HG02759 (cell line): ENCODE measurements at regions not wholly inside any gene's neighbourhood (a gene's known extent, or its start where the extent isn't known, plus 50 kb on each side); places are given as distances from the start of the nearest gene placed in this dataset.

Experiments
- ATAC-seq: cut with Tn5 transposase; IDR thresholded peaks from one replicate; pipeline ENCODE4 v1.9.1; 2021; ENCODE audit warnings: mild to moderate bottlenecking, moderate library complexity; ENCODE audit not compliant: unreplicated experiment

- ATAC-seq = no peak
Observed at GRCh38 chr15:95511671-95512070, 818.8 kb upstream of the NR2F2 start.

- no peak for ATAC-seq
Observed at GRCh38 chr15:95512906-95513305, 817.6 kb upstream of the NR2F2 start.

GRCh38 chr15:95519887-95520286, 810.6 kb upstream of the NR2F2 start:
- no peak for ATAC-seq

- ATAC-seq = no peak
Observed at GRCh38 chr15:95520511-95520910, 810.0 kb upstream of the NR2F2 start.

- no peak for ATAC-seq
Observed at GRCh38 chr15:95520922-95521321, 809.6 kb upstream of the NR2F2 start.

GRCh38 chr15:95522533-95522932, 808.0 kb upstream of the NR2F2 start:
- no peak for ATAC-seq

- no peak for ATAC-seq
Observed at GRCh38 chr15:95528920-95529319, 801.6 kb upstream of the NR2F2 start.

- no peak for ATAC-seq
Observed at GRCh38 chr15:95536638-95537037, 793.9 kb upstream of the NR2F2 start.

- no peak for ATAC-seq
Observed at GRCh38 chr15:95538693-95539092, 791.8 kb upstream of the NR2F2 start.

- ATAC-seq = no peak
Observed at GRCh38 chr15:95541301-95541700, 789.2 kb upstream of the NR2F2 start.

- ATAC-seq = no peak
Observed at GRCh38 chr15:95549168-95549738, 781.2 kb upstream of the NR2F2 start.

GRCh38 chr15:95550702-95551101, 779.8 kb upstream of the NR2F2 start:
- no peak for ATAC-seq

GRCh38 chr15:95556225-95556624, 774.3 kb upstream of the NR2F2 start:
- no peak for ATAC-seq

GRCh38 chr15:95556866-95557225, 773.7 kb upstream of the NR2F2 start:
- no peak for ATAC-seq

GRCh38 chr15:95557226-95558046, 773.1 kb upstream of the NR2F2 start:
- ATAC-seq = no peak

- ATAC-seq = no peak
Observed at GRCh38 chr15:95558131-95558530, 772.4 kb upstream of the NR2F2 start.

- no peak for ATAC-seq
Observed at GRCh38 chr15:95558916-95559315, 771.6 kb upstream of the NR2F2 start.

- no peak for ATAC-seq
Observed at GRCh38 chr15:95559875-95560394, 770.6 kb upstream of the NR2F2 start.

- ATAC-seq = no peak
Observed at GRCh38 chr15:95561463-95561862, 769.0 kb upstream of the NR2F2 start.

GRCh38 chr15:95563634-95564033, 766.9 kb upstream of the NR2F2 start:
- no peak for ATAC-seq

- no peak for ATAC-seq
Observed at GRCh38 chr15:95565016-95565600, 765.4 kb upstream of the NR2F2 start.

GRCh38 chr15:95565690-95566089, 764.8 kb upstream of the NR2F2 start:
- ATAC-seq = no peak
